ENCODE measurements at regions not wholly inside any gene's neighbourhood (a gene's known extent, or its start where the extent isn't known, plus 50 kb on each side); places are given as distances from the start of the nearest gene placed in this dataset.

GRCh38 chr2:19138264-19138825 is 220.1 kb downstream of the OSR1 start:
- TF ChIP-seq CTCF (IDR thresholded peaks at IDR 0.05): no peak
- no peak for TF ChIP-seq EP300 (IDR thresholded peaks at IDR 0.05)
- TF ChIP-seq POLR2AphosphoS5 (IDR thresholded peaks at IDR 0.05): no peak
- TF ChIP-seq POLR2A (IDR thresholded peaks at IDR 0.05): no peak

All from upper lobe of left lung (tissue), 4 donors.